PFSK-1 (cell line): ENCODE measurements at regions not wholly inside any gene's neighbourhood (a gene's known extent, or its start where the extent isn't known, plus 50 kb on each side); places are given as distances from the start of the nearest gene placed in this dataset.

Experiments
- FOXP2 ChIP-seq: optimal IDR thresholded peaks from 2 replicates; pipeline ENCODE3; 2011; ENCODE audit warnings: borderline replicate concordance, control low read depth, inconsistent platforms; ENCODE audit not compliant: insufficient read depth; ENCODE audit errors: extremely low read length, extremely low read depth
- POLR2AphosphoS5 ChIP-seq: IDR thresholded peaks from 2 replicates; pipeline ENCODE4 v1.6.1; 2012; ENCODE audit warnings: low read depth, mild to moderate bottlenecking, control low read depth, low read length, moderate library complexity
- SIN3A ChIP-seq: IDR thresholded peaks from 2 replicates; pipeline ENCODE4 v1.6.1; 2012; ENCODE audit warnings: mild to moderate bottlenecking, low read length, moderate library complexity, borderline replicate concordance; ENCODE audit not compliant: insufficient read depth
- TAF1 ChIP-seq: IDR thresholded peaks from 2 replicates; pipeline ENCODE4 v1.6.1; 2012; ENCODE audit warnings: low read length, control low read depth, borderline replicate concordance; ENCODE audit not compliant: insufficient read depth
- TF ChIP-seq, protein P1 (sequence below), 2 experiments: IDR thresholded peaks; 2 replicates each; pipeline versions ENCODE4 v1.6.1 to v1.8.0; 2011 to 2012; ENCODE audit warnings: low read depth in 2 of 2, low read length in 2 of 2, control low read depth in 1 of 2, inconsistent platforms in 1 of 2, mild to moderate bottlenecking in 1 of 2, moderate library complexity in 1 of 2; ENCODE audit not compliant: insufficient read depth in 1 of 2

DNA sequence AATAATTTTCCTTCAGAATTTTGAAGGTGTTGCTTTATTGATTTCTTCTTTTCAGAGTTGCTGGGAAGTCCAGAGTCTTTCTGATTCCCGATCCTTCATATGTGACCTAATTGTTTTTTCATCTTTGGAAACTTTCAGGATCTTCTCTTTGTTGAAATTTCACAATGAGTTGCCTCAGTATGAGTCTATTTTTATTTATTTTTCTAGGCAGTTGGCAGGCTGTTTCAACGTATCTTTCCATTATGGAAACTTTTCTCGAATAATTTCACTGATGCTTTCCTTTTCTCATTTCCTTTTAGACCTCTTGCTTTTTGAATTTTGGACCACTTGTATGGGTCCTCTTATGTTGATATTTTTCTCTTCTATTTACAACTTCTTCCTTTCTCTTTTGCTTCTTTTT is 354.3 kb downstream of the TGFB2 start:
- TF ChIP-seq SIN3A: no peak
- no peak for TF ChIP-seq POLR2AphosphoS5
- TF ChIP-seq, protein P1, sequence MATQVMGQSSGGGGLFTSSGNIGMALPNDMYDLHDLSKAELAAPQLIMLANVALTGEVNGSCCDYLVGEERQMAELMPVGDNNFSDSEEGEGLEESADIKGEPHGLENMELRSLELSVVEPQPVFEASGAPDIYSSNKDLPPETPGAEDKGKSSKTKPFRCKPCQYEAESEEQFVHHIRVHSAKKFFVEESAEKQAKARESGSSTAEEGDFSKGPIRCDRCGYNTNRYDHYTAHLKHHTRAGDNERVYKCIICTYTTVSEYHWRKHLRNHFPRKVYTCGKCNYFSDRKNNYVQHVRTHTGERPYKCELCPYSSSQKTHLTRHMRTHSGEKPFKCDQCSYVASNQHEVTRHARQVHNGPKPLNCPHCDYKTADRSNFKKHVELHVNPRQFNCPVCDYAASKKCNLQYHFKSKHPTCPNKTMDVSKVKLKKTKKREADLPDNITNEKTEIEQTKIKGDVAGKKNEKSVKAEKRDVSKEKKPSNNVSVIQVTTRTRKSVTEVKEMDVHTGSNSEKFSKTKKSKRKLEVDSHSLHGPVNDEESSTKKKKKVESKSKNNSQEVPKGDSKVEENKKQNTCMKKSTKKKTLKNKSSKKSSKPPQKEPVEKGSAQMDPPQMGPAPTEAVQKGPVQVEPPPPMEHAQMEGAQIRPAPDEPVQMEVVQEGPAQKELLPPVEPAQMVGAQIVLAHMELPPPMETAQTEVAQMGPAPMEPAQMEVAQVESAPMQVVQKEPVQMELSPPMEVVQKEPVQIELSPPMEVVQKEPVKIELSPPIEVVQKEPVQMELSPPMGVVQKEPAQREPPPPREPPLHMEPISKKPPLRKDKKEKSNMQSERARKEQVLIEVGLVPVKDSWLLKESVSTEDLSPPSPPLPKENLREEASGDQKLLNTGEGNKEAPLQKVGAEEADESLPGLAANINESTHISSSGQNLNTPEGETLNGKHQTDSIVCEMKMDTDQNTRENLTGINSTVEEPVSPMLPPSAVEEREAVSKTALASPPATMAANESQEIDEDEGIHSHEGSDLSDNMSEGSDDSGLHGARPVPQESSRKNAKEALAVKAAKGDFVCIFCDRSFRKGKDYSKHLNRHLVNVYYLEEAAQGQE (IDR thresholded peaks at IDR 0.05; ENCODE audit: insufficient read depth in 1 of 2, low read depth in 2 of 2, low read length in 2 of 2): no peak
- no peak for TF ChIP-seq FOXP2
- no peak for TF ChIP-seq TAF1

GRCh38 chr1:218699865-218700264 is 354.7 kb downstream of the TGFB2 start:
- TF ChIP-seq TAF1: no peak
- TF ChIP-seq SIN3A: no peak
- no peak for TF ChIP-seq FOXP2
- TF ChIP-seq, protein P1 (IDR thresholded peaks at IDR 0.05; ENCODE audit: insufficient read depth in 1 of 2, low read depth in 2 of 2, low read length in 2 of 2): no peak
- TF ChIP-seq POLR2AphosphoS5: no peak

- TF ChIP-seq, protein P1 (IDR thresholded peaks at IDR 0.05; ENCODE audit: insufficient read depth in 1 of 2, low read depth in 2 of 2, low read length in 2 of 2): no peak
- TF ChIP-seq FOXP2: no peak
- TF ChIP-seq SIN3A: no peak
- no peak for TF ChIP-seq TAF1
- TF ChIP-seq POLR2AphosphoS5: no peak
Measured at GRCh38 chr1:218700666-218701065, 355.5 kb downstream of the TGFB2 start.

GRCh38 chr1:218701131-218701530 is 356.0 kb downstream of the TGFB2 start:
- TF ChIP-seq FOXP2 (no peak), SIN3A (no peak), POLR2AphosphoS5 (no peak), TAF1 (no peak)
- TF ChIP-seq, protein P1 (IDR thresholded peaks at IDR 0.05; ENCODE audit: insufficient read depth in 1 of 2, low read depth in 2 of 2, low read length in 2 of 2): no peak

GRCh38 chr1:218702775-218703174 is 357.6 kb downstream of the TGFB2 start:
- TF ChIP-seq, protein P1 (IDR thresholded peaks at IDR 0.05; ENCODE audit: insufficient read depth in 1 of 2, low read depth in 2 of 2, low read length in 2 of 2): no peak
- TF ChIP-seq TAF1 (no peak), FOXP2 (no peak), SIN3A (no peak), POLR2AphosphoS5 (no peak)
